Astrocyte (in vitro differentiated cells and primary cell): ENCODE measurements at regions not wholly inside any gene's neighbourhood (a gene's known extent, or its start where the extent isn't known, plus 50 kb on each side); places are given as distances from the start of the nearest gene placed in this dataset.

ENCODE experiments used
- DNase-seq: peaks from one replicate; pipeline ENCODE4 v3.0.0-alpha.2; 2010; ENCODE audit warnings: low read depth
- FAIRE-seq: peaks from 2 replicates; lab custom pipeline; 2011; peaks lifted over from hg19 to GRCh38; lab: Jason Lieb, UNC
- H2AFZ ChIP-seq: 2 replicates; pipeline ENCODE4 v1.6.0; 2012; ENCODE audit warnings: low read depth, low read length, inconsistent platforms
- H3K27ac ChIP-seq: 2 replicates; pipeline ENCODE4 v1.5.1; 2011; ENCODE audit warnings: low read depth, low read length, inconsistent platforms
- H3K27me3 ChIP-seq: 2 replicates; pipeline ENCODE4 v1.6.0; 2011; ENCODE audit warnings: low read length, inconsistent platforms; ENCODE audit not compliant: insufficient read depth
- H3K36me3 ChIP-seq: 2 replicates; pipeline ENCODE4 v1.5.1; 2011; ENCODE audit warnings: low read length, inconsistent platforms; ENCODE audit not compliant: insufficient read depth
- H3K4me1 ChIP-seq: 2 replicates; pipeline ENCODE4 v1.5.1; 2011; ENCODE audit warnings: low read length, inconsistent platforms; ENCODE audit not compliant: insufficient read depth
- H3K4me2 ChIP-seq: 2 replicates; pipeline ENCODE4 v1.6.0; 2012; ENCODE audit warnings: low read length, inconsistent platforms
- H3K4me3 ChIP-seq: 2 replicates; pipeline ENCODE4 v1.5.1; 2011; ENCODE audit warnings: low read depth, mild to moderate bottlenecking, low read length, inconsistent platforms; ENCODE audit not compliant: insufficient read depth
- H3K79me2 ChIP-seq: 2 replicates; pipeline ENCODE4 v1.6.0; 2012; ENCODE audit warnings: mild to moderate bottlenecking, low read length, inconsistent platforms; ENCODE audit not compliant: insufficient read depth
- H3K9ac ChIP-seq: 2 replicates; pipeline ENCODE4 v1.6.0; 2012; ENCODE audit warnings: mild to moderate bottlenecking, low read length, inconsistent platforms
- H3K9me3 ChIP-seq: 2 replicates; pipeline ENCODE4 v1.5.1; 2012; ENCODE audit warnings: low read depth, mild to moderate bottlenecking, low read length, inconsistent platforms; ENCODE audit not compliant: insufficient read depth
- H4K20me1 ChIP-seq: 2 replicates; pipeline ENCODE4 v1.6.0; 2012; ENCODE audit warnings: low read length, inconsistent platforms; ENCODE audit not compliant: insufficient read depth
- H3K27ac Mint-ChIP-seq: one replicate; pipeline ENCODE4 v1.8.0; 2021; ENCODE audit warnings: mild to moderate bottlenecking, mixed read lengths; ENCODE audit not compliant: unreplicated experiment
- H3K27me3 Mint-ChIP-seq: one replicate; pipeline ENCODE4 v1.8.0; 2021; ENCODE audit warnings: low read depth, mixed read lengths; ENCODE audit not compliant: unreplicated experiment
- H3K36me3 Mint-ChIP-seq: one replicate; pipeline ENCODE4 v1.8.0; 2021; ENCODE audit warnings: low read depth, mixed read lengths; ENCODE audit not compliant: unreplicated experiment
- H3K4me1 Mint-ChIP-seq: one replicate; pipeline ENCODE4 v1.8.0; 2021; ENCODE audit warnings: low read depth, mixed read lengths; ENCODE audit not compliant: unreplicated experiment
- H3K4me3 Mint-ChIP-seq: one replicate; pipeline ENCODE4 v1.8.0; 2021; ENCODE audit warnings: mild to moderate bottlenecking, moderate library complexity, mixed read lengths; ENCODE audit not compliant: unreplicated experiment
- H3K9me3 Mint-ChIP-seq: one replicate; pipeline ENCODE4 v1.8.0; 2021; ENCODE audit warnings: mild to moderate bottlenecking, mixed read lengths; ENCODE audit not compliant: unreplicated experiment
- EZH2 ChIP-seq: IDR thresholded peaks from 2 replicates; pipeline ENCODE4 v1.6.1; 2012; ENCODE audit warnings: mild to moderate bottlenecking, low read length, inconsistent platforms; ENCODE audit not compliant: insufficient read depth
- TF ChIP-seq, protein P1 (sequence below): IDR thresholded peaks from 2 replicates; pipeline ENCODE4 v1.5.1; 2011; ENCODE audit warnings: low read depth, mild to moderate bottlenecking, inconsistent platforms, low read length, moderate library complexity; ENCODE audit not compliant: insufficient read depth

DNA sequence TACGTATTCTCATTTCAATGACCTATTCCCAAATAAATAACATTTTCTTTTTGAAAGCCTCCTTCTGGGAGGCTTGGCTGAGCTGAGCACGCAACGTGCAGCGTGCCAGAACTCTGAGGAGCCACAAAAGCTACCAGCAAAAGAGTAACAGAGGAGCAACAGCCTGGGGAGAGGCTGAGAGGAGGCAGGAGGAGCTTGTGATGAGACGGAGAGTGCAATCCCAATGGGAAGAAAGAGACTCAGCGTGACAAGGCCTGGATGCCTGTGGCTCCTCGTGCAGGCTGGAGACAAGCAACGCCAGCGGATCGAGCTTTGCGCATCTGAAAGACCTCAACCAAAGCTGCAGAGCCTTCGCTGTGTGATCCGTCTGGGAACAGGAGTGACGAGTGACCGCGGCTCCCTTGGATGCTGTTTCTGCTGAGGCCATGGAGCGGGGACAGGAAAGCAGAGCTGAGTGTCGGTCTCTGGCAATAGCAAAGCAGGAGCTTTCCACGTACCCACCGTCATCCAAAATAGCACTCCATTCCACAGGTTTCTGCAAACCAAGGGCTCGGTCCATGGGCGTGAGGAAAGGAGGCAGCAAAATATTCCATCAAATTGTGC lies 171.7 kb upstream of the PFKP start:
- DNase-seq (no peak), FAIRE-seq (no peak)
- peaks cover 4% of the 10 kb centered on the region for H3K4me1 Mint-ChIP-seq
- H3K27me3 Mint-ChIP-seq = peaks cover 8% of the 10 kb centered on the region
- no peaks in the 10 kb centered on the region for H3K9me3 Mint-ChIP-seq
- Histone ChIP-seq H3K4me1 (no peaks in the 10 kb centered on the region), H3K4me2 (no peak overlapping the region), H3K27ac (no peak overlapping the region), H4K20me1 (no peaks in the 10 kb centered on the region), H3K36me3 (no peaks in the 10 kb centered on the region), H3K4me3 (no peak overlapping the region), H3K79me2 (no peaks in the 10 kb centered on the region), H3K9me3 (no peaks in the 10 kb centered on the region), H3K27me3 (no peaks in the 10 kb centered on the region), H3K9ac (no peak overlapping the region), H2AFZ (no peak overlapping the region)
- TF ChIP-seq, protein P1, sequence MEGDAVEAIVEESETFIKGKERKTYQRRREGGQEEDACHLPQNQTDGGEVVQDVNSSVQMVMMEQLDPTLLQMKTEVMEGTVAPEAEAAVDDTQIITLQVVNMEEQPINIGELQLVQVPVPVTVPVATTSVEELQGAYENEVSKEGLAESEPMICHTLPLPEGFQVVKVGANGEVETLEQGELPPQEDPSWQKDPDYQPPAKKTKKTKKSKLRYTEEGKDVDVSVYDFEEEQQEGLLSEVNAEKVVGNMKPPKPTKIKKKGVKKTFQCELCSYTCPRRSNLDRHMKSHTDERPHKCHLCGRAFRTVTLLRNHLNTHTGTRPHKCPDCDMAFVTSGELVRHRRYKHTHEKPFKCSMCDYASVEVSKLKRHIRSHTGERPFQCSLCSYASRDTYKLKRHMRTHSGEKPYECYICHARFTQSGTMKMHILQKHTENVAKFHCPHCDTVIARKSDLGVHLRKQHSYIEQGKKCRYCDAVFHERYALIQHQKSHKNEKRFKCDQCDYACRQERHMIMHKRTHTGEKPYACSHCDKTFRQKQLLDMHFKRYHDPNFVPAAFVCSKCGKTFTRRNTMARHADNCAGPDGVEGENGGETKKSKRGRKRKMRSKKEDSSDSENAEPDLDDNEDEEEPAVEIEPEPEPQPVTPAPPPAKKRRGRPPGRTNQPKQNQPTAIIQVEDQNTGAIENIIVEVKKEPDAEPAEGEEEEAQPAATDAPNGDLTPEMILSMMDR = no peak
- no peak for TF ChIP-seq EZH2
- no peak overlapping the region for H3K27ac Mint-ChIP-seq
- H3K4me3 Mint-ChIP-seq = no peak overlapping the region
- H3K36me3 Mint-ChIP-seq = no peaks in the 10 kb centered on the region

DNA sequence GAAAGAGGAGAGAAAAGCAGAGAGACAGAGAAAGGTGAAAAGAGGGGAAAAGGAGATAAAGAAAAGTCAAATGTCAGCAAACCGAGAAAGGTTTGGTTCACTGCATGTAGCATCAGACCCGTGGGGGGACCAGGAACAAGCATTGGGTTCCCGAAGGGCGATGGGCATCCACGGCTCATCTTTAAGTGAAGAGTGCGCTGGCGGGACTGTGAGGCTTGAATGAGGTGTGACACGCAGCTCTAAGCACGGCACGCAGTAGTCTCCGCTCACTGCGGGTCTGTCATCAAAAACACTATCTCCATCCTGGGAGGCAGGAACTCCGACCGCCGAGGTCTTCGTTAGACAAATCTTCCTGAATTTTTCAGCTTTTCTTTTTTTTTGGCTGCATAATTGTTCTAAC lies 173.4 kb upstream of the PFKP start:
- Histone ChIP-seq H3K9ac (no peak overlapping the region), H3K4me1 (no peaks in the 10 kb centered on the region), H3K27me3 (no peaks in the 10 kb centered on the region), H3K4me2 (no peak overlapping the region), H4K20me1 (no peaks in the 10 kb centered on the region), H3K4me3 (no peak overlapping the region), H3K79me2 (no peaks in the 10 kb centered on the region), H3K36me3 (no peaks in the 10 kb centered on the region), H3K27ac (no peak overlapping the region), H2AFZ (no peak overlapping the region), H3K9me3 (no peaks in the 10 kb centered on the region)
- no peak overlapping the region for H3K4me3 Mint-ChIP-seq
- no peak overlapping the region for H3K27ac Mint-ChIP-seq
- TF ChIP-seq, protein P1 = no peak
- TF ChIP-seq EZH2 = no peak
- peaks cover 4% of the 10 kb centered on the region for H3K4me1 Mint-ChIP-seq
- H3K9me3 Mint-ChIP-seq = no peaks in the 10 kb centered on the region
- FAIRE-seq (no peak), DNase-seq (no peak)
- H3K27me3 Mint-ChIP-seq = peaks cover 12% of the 10 kb centered on the region
- H3K36me3 Mint-ChIP-seq = no peaks in the 10 kb centered on the region

DNA sequence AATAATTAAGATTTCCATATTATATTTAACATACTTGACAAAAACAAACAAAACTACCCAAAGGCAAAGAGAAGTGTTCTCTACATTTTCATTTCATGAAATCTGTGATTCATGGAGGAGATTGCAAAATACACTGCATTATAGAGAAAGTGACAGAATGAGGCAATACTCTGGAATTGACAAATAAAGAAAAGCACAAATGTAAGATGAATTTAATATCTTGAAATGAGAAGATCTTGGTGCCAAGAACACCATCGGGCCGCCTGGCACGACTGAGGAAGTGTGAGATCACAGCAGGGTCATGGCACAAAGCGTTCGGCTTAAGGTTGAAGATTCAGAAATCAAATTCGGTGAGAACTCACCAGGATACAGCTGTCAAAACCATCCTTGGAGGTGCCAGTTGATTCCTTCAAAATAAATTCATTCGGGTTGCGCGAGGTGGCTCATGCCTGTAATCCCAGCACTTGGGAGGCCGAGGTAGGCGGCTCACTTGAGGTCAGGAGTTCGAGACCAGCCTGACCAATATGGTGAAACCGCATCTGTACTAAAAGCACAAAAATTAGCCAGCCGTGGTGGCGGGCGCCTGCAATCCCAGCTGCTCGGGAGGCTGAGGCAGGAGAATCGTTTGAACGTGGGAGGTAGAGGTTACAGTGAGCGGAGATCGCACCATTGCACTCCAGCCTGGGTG lies 174.0 kb upstream of the PFKP start:
- Mint-ChIP-seq H3K27me3 (peaks cover 12% of the 10 kb centered on the region), H3K4me3 (no peak overlapping the region), H3K9me3 (no peaks in the 10 kb centered on the region), H3K36me3 (no peaks in the 10 kb centered on the region), H3K4me1 (peaks cover 4% of the 10 kb centered on the region), H3K27ac (no peak overlapping the region)
- TF ChIP-seq, protein P1 = no peak
- TF ChIP-seq EZH2 = no peak
- Histone ChIP-seq H3K27ac (no peak overlapping the region), H3K4me2 (no peak overlapping the region), H3K4me1 (no peaks in the 10 kb centered on the region), H3K79me2 (no peaks in the 10 kb centered on the region), H3K9me3 (peaks cover 5% of the 10 kb centered on the region), H3K9ac (no peak overlapping the region), H4K20me1 (no peaks in the 10 kb centered on the region), H3K27me3 (no peaks in the 10 kb centered on the region), H2AFZ (no peak overlapping the region), H3K36me3 (no peaks in the 10 kb centered on the region), H3K4me3 (no peak overlapping the region)
- no peak for FAIRE-seq
- DNase-seq = no peak
